ENCODE measurements at regions not wholly inside any gene's neighbourhood (a gene's known extent, or its start where the extent isn't known, plus 50 kb on each side); places are given as distances from the start of the nearest gene placed in this dataset.
"Not testable (repeated sequence)": the region's sequence is repeated elsewhere in the genome, so short reads cannot be mapped to it uniquely, and the experiment has no call there.

- H3K4me3 ChIP-seq (replicated peaks; ENCODE audit: low read depth, low read length), result no peak overlapping the region
- TF ChIP-seq CTCF (IDR thresholded peaks at IDR 0.05; ENCODE audit: low read length, missing control alignments), result no peak
- DNase-seq (ENCODE audit: low read depth), result no peak
Measured at GRCh38 chr9:32180597-32180996, 203.8 kb upstream of the ACO1 start.

GRCh38 chr9:32200241-32200640, 184.2 kb upstream of the ACO1 start:
- TF ChIP-seq CTCF (IDR thresholded peaks at IDR 0.05; ENCODE audit: low read length, missing control alignments), result no peak
- no peak for DNase-seq (ENCODE audit: low read depth)
- no peak overlapping the region for H3K4me3 ChIP-seq (replicated peaks; ENCODE audit: low read depth, low read length)

GRCh38 chr9:32200896-32201295, 183.5 kb upstream of the ACO1 start:
- DNase-seq (ENCODE audit: low read depth), result no peak
- no peak overlapping the region for H3K4me3 ChIP-seq (replicated peaks; ENCODE audit: low read depth, low read length)
- TF ChIP-seq CTCF (IDR thresholded peaks at IDR 0.05; ENCODE audit: low read length, missing control alignments), result no peak

GRCh38 chr9:32209164-32209563, 175.3 kb upstream of the ACO1 start:
- not testable (repeated sequence) for H3K4me3 ChIP-seq (replicated peaks; ENCODE audit: low read depth, low read length); DNase-seq (ENCODE audit: low read depth)

- no peak overlapping the region for H3K4me3 ChIP-seq (replicated peaks; ENCODE audit: low read depth, low read length)
- no peak for DNase-seq (ENCODE audit: low read depth)
- no peak for TF ChIP-seq CTCF (IDR thresholded peaks at IDR 0.05; ENCODE audit: low read length, missing control alignments)
Measured at GRCh38 chr9:32218100-32218767, 166.2 kb upstream of the ACO1 start.

GRCh38 chr9:32220750-32221149, 163.7 kb upstream of the ACO1 start:
- TF ChIP-seq CTCF (IDR thresholded peaks at IDR 0.05; ENCODE audit: low read length, missing control alignments), result no peak
- DNase-seq (ENCODE audit: low read depth), result no peak
- no peak overlapping the region for H3K4me3 ChIP-seq (replicated peaks; ENCODE audit: low read depth, low read length)

GRCh38 chr9:32234451-32234850, 150.0 kb upstream of the ACO1 start:
- no peak for TF ChIP-seq CTCF (IDR thresholded peaks at IDR 0.05; ENCODE audit: low read length, missing control alignments)
- H3K4me3 ChIP-seq (replicated peaks; ENCODE audit: low read depth, low read length), result no peak overlapping the region
- no peak for DNase-seq (ENCODE audit: low read depth)

Data from fibroblast of pulmonary artery (primary cell).